Testis (tissue), 2 donors: ENCODE measurements at regions not wholly inside any gene's neighbourhood (a gene's known extent, or its start where the extent isn't known, plus 50 kb on each side); places are given as distances from the start of the nearest gene placed in this dataset.

Experiments used
- CTCF ChIP-seq, 3 experiments: fragments of 450-650 bp in 2 of 3; fragments of 200-600 bp in 1 of 3; sonication (generic) in 1 of 3; IDR thresholded peaks; one replicate each; pipeline ENCODE4 v1.5.1; 2016 to 2019; ENCODE audit warnings: antibody characterized with exemption in 3 of 3, mild to moderate bottlenecking in 2 of 3, moderate library complexity in 1 of 3
- POLR2A ChIP-seq: fragments of 450-650 bp; IDR thresholded peaks from one replicate; pipeline ENCODE4 v1.6.1; 2017; ENCODE audit warnings: antibody characterized with exemption, mild to moderate bottlenecking, moderate library complexity

- no peak for TF ChIP-seq CTCF (IDR thresholded peaks at IDR 0.05)
- no peak for TF ChIP-seq POLR2A
Observed at GRCh38 chr2:18722101-18722500, 132.7 kb upstream of the NT5C1B start.
